HEK293T (cell line): ENCODE measurements at regions not wholly inside any gene's neighbourhood (a gene's known extent, or its start where the extent isn't known, plus 50 kb on each side); places are given as distances from the start of the nearest gene placed in this dataset.

Experiments
- FOXA1 ChIP-seq: fragments of 450-650 bp; IDR thresholded peaks from 2 replicates; pipeline ENCODE4 v1.6.1; 2016; ENCODE audit warnings: mild to moderate bottlenecking
- FOXK2 ChIP-seq: fragments of 450-650 bp; IDR thresholded peaks from 2 replicates; pipeline ENCODE4 v1.6.1; 2016; ENCODE audit warnings: mild to moderate bottlenecking
- FOXM1 ChIP-seq: fragments of 450-650 bp; IDR thresholded peaks from 2 replicates; pipeline ENCODE4 v1.6.1; 2017; ENCODE audit warnings: mild to moderate bottlenecking, borderline replicate concordance
- HDGF ChIP-seq: fragments of 450-650 bp; IDR thresholded peaks from 2 replicates; pipeline ENCODE4 v1.6.1; 2017; ENCODE audit warnings: antibody characterized with exemption, borderline replicate concordance
- SP1 ChIP-seq: fragments of 450-650 bp; IDR thresholded peaks from 2 replicates; pipeline ENCODE4 v1.6.1; 2017
- SUZ12 ChIP-seq: fragments of 450-650 bp; IDR thresholded peaks from 2 replicates; pipeline ENCODE4 v1.6.1; 2016; ENCODE audit warnings: mild to moderate bottlenecking
- ZNF384 ChIP-seq: fragments of 450-650 bp; IDR thresholded peaks from 2 replicates; pipeline ENCODE4 v1.6.1; 2016

- TF ChIP-seq FOXM1 (no peak), FOXK2 (no peak), SP1 (no peak), HDGF (no peak), SUZ12 (no peak), ZNF384 (no peak), FOXA1 (no peak)
These were observed 388.9 kb downstream of the KCNRG start for GRCh38 chr13:50404116-50404515.
